HG03103 (cell line): ENCODE measurements at regions not wholly inside any gene's neighbourhood (a gene's known extent, or its start where the extent isn't known, plus 50 kb on each side); places are given as distances from the start of the nearest gene placed in this dataset.
"Not testable (repeated sequence)": the region's sequence is repeated elsewhere in the genome, so short reads cannot be mapped to it uniquely, and the experiment has no call there.

Experiments used
- ATAC-seq: cut with Tn5 transposase; IDR thresholded peaks from one replicate; pipeline ENCODE4 v1.9.1; 2021; ENCODE audit warnings: low read depth; ENCODE audit not compliant: unreplicated experiment

DNA sequence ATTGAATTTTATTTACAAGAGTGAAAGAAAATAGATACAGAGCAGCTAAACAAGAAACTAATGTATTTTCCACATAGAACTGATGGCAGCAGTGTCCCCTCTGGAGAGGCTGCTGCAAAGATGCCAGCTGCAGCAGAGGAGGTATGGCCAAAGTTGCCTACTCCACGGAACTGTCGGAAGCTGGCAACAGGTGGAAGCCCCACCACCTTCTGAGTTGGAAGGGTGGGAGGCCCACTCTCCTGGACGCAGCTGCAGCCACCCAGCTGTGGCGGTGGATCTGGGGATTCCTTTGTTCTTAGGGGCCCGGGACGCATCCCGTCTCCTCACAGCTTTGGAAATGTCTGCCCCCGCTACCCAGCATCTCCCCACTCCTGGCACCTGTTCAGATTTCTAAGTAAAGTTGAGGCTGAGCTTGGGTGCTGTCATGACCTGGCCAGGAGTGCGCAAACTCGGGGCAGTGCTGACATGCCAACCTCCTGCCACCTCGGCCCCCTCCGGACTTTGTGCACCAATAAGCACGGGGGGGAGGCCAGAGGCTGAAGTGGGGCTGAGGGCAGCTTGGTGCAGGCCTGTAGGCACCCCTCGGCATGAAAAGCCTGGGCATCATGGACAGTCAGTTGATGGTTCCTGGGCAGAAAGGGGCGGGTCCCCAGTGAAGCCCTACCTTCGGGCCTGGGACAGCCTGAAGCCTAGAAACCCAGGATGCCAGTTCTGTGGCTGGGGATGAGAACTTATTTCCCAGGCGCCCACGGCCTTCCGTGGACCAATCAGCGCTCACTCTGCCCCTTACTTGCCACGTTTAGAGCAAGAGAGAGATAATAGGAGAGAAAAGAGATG, 1071.4 kb downstream of the JRKL start:
- no peak for ATAC-seq

DNA sequence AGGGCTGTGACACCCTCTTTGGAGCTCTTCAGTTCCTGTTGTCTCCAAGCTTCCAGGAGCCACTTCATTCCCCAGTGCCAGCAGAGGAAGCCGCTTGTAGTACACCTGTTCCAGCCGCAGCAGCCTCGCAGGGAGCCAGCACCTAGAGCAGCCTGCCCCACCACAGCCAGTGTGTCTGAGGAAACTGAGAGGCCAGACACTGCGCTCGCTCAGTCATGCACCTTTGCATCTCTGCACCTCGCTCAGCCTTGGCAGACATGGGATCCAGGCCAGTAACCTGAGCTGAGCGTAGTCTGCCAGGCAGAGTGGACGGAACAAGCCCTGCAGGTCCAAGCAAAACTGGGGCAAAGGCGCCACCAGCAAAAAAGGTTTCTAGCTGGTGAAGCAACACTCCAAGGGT, 1072.1 kb downstream of the JRKL start:
- no peak for ATAC-seq

DNA sequence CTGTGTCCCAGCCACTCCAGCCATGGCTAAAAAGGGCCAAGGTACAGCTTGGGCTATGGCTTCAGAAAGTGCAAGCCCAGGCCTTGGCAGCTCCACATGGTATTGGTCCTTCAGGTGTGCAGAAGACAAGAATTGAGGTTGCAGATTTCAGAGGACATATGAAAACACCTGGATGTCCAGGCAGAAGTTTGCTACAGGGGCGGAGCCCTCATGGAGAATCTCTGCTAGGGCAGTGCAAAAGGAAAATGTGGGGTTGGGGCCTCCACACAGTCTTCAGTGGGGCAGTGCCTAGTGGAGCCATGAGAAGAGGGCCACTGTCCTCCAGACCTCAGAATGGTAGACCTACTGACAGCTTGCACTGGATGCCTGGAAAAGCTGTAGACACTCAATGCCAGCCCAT, 1074.1 kb downstream of the JRKL start:
- no peak for ATAC-seq

DNA sequence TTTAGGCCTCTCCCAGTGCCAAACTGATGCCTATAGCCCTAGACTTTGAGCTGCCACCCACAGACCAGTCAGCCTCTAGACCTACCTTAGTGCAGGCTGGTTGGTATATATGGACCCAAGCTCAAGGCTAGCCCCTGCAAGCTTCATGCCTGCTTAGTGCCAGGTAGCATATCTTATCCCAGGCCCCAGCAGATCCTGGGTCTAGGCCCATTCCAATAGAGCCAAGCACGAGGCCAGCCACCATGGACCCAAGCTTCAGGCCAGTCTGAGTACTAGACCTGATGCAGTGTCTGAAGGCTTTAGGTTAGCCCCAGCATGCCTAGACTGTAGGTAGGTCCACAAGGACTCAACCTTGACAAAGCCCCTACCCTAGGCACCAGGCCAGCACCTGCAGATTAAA, 1081.7 kb downstream of the JRKL start:
- no peak for ATAC-seq

DNA sequence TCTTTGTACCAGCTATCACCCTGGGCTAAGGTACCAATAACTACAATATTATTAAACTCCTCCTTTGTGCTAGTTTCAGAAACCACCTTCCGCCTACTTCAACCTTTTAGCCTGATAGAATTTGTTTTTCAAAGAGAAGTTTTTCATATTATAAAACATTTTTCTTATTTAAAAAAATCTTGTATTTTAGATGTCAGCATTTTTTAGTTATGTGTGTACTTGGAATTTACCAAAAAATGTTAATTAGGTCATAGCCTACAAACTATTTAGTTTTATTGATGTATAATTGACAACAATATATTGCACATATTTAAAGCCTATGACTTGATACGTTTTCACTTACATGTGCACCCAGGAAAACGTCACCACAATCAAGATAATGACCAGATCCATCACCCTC, 1097.6 kb downstream of the JRKL start:
- ATAC-seq, result no peak

DNA sequence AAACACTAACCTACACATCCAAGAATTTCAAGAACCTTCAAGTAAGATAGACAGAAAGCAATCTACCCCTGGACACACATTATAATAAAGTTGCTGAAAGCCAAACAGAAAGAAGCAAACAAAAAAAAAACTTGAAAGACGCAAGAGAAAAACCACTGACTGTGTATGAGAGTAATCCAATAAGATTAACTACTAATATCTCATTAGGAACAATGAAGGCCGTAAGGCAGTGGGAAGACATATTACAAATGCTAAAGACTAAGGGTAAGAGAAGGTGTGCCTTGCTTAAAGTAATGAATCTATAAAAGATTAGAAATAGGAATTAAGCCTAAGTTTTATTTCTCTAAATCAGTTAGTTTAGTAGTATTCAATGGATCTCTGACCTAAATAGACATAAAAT, 1109.1 kb downstream of the JRKL start:
- no peak for ATAC-seq

DNA sequence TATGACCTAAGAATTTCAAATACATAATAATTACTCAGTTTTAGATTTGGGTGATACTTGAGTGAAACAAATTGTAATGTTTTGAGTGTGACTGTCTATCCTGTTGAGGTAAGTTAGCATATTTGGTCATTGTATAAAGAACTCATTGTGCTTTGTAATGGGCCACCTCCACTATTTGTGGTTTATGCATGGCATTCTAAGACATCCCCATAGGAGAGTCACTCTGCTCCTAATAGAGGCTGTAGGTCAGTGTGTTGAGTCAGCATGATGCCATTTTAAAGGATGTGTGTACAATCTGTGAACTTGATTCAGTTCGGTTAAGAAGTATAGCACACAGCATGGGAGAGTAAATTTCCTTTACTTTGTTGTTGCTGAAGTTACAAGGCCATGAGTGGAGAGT, 1112.4 kb downstream of the JRKL start:
- no peak for ATAC-seq

DNA sequence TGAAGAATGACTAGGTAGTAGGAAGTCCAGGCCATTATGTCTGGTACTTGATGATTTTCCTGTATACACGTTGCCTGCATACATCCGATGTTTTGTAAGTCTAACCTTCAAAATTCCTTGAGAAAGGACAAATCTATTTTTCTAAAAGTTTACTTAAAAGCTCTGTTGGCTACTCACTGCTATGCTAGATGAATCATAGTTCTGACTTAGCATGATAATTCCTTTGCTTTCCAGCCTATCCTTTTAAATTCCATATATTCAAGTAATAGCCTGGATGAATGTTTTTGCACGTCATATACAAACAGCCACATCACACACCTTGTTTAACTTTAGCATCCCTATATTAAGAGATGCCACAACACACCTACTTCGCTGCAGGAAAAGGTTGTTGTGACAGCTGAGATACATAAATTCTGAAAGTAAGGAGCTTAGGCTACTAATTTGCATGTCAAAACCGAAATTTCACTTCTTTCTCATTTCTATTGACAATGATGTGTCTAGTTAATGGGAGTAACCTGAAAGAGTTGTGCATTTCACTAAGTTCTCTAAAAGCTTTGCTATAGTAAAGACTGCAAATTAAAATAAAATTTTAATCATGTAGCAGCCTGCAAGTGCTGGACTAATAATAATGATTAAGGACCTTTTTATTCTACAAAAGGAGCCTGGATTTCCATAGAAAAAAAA, 1116.4 kb downstream of the JRKL start:
- ATAC-seq, result no peak

DNA sequence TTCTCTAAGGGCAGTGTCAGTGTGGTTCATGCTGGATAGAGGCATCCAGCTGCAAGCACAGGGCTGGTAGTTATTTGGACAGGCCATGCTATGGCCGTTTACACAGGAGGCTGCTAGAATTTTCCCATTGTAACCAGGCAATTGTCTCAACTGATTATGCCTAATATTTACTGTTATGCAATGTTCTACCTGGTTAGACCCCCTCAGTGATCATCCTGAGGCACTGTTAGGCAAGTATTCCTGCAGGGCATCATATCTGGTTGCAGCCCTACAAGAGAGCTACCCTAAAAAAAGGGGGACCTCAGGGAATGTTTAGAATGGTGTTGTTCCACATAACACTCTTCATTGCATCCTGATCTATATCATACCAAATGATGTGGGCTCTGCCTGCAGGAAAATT, 1124.6 kb downstream of the JRKL start:
- no peak for ATAC-seq

DNA sequence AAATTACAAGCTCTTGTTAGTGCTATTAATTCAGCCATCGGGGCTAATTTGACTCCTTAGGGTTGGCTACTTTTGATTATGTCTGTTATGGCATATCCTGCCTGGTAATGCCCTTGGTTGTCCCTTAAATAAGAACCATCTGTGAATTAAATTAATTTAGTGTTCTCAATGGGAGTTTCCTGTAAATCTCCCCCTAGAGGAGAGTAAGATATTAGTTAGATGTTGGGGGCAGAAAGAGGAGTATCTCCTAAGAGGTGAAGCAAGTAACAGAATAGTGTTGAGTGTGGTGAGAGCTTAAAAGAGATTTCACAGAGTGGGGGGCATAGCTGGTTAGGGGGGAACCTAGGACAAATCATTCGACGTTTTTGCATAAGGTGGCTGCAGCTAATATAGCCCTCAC, 1126.9 kb downstream of the JRKL start:
- ATAC-seq, result no peak

GRCh38 chr11:97525273-97525672, 1135.5 kb downstream of the JRKL start:
- ATAC-seq, result no peak

- no peak for ATAC-seq
These were observed 1147.8 kb downstream of the JRKL start for GRCh38 chr11:97537407-97538150.

GRCh38 chr11:97544431-97544830, 1154.6 kb downstream of the JRKL start:
- ATAC-seq, result no peak

DNA sequence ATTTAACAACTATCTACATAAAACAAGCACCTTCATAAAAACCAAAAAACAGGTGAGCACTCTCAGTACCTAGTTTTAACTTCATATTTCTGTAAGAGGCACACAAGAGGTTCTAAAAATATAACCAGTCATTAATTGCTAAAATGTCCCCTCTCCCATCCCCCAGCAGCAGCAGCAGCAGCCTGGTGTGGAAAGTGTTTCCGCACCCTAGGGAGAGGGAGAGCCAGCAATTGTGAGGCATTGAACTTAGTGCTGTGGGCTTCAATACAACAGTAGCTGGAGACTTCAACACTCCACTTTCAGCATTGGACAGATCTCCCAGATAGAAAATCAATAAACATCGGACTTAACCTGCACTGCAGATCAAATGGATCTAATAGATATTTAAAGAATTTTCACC, 1158.5 kb downstream of the JRKL start:
- no peak for ATAC-seq

DNA sequence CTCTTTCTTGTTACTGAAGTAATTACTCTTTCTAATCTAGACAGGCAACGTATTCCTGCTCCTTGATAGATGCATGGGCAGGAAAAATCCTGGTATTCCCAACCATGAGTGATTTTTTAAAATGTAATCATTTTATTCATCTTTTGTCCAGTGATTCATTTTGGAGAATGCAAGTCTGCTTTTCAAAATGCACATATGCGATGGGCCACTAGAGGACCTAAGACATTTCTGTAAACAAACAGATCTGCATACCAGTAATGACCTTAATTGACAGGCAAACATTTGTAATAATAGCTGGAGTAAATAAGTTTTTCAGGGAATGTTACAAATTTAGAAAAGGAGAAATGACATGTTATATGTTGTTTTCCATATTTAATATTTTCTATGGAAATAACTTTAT, 1167.6 kb downstream of the JRKL start:
- ATAC-seq, result no peak

- no peak for ATAC-seq
These were observed 1178.0 kb downstream of the JRKL start for GRCh38 chr11:97567801-97568200.

GRCh38 chr11:97570636-97571035, 1180.8 kb downstream of the JRKL start:
- ATAC-seq, result no peak

GRCh38 chr11:97573771-97574170, 1184.0 kb downstream of the JRKL start:
- ATAC-seq, result not testable (repeated sequence)

GRCh38 chr11:97574976-97575665, 1185.3 kb downstream of the JRKL start:
- no peak for ATAC-seq

DNA sequence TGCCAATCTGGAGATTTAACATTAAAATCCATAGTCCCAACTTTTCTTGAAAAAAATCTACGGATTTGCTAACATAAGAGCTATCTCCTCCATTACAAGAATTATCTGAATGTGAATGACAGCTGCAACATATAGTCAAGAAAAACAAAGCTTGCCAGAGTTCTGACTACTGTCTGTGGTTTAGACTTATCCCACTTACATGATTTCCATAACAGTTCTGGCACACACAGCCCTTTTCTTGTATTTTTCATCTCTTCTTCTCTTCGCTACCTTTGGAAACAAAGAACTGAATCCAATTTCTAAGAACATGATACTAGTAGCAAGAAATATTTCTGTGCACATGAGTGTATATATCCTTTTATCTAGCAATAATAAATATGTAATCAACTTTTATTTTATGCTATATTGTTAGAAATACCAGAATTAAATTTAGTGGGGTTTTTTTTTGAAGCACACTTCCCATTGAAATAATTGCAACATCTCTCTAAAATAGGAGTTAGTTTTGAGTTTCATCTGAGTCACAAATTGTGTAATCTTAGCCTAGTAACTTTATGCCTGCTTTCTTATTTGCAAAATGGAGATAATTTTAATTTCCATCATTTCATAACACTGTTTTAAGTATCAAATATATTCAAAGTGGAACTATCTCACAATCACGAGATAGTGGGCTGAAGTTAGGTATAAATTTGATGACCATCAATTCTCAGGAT, 1217.6 kb downstream of the JRKL start:
- no peak for ATAC-seq
